Esophagus squamous epithelium (tissue), 4 donors: ENCODE measurements at regions not wholly inside any gene's neighbourhood (a gene's known extent, or its start where the extent isn't known, plus 50 kb on each side); places are given as distances from the start of the nearest gene placed in this dataset.

Experiments
- CTCF ChIP-seq, 6 experiments: fragments of 450-650 bp in 4 of 6; fragments of 200-600 bp in 2 of 6; sonication (generic) in 2 of 6; IDR thresholded peaks; one replicate each; pipeline ENCODE4 v1.5.1; 2016 to 2019; ENCODE audit warnings: antibody characterized with exemption in 6 of 6, mild to moderate bottlenecking in 4 of 6, moderate library complexity in 4 of 6
- POLR2A ChIP-seq, 4 donors: fragments of 450-650 bp; IDR thresholded peaks; one replicate each; pipeline ENCODE4 v1.6.1; 2017; ENCODE audit warnings: antibody characterized with exemption in 4 of 4, mild to moderate bottlenecking in 4 of 4, moderate library complexity in 3 of 4

GRCh38 chr5:125065741-125066140 lies 319.3 kb upstream of the ZNF608 start:
- no peak for TF ChIP-seq CTCF (IDR thresholded peaks at IDR 0.05)
- no peak for TF ChIP-seq POLR2A (IDR thresholded peaks at IDR 0.05)
